ENCODE measurements at regions not wholly inside any gene's neighbourhood (a gene's known extent, or its start where the extent isn't known, plus 50 kb on each side); places are given as distances from the start of the nearest gene placed in this dataset.

GRCh38 chr6:21807299-21808044, 213.9 kb downstream of the SOX4 start:
- Mint-ChIP-seq H3K27ac (no peak overlapping the region), H3K27me3 (no peaks in the 10 kb centered on the region), H3K4me3 (no peak overlapping the region), H3K4me1 (no peaks in the 10 kb centered on the region), H3K9me3 (no peaks in the 10 kb centered on the region), H3K36me3 (no peaks in the 10 kb centered on the region)
- DNase-seq (no peak), ATAC-seq (ENCODE audit: low read depth) (no peak)
- POLR2A ChIA-PET, result no interaction called here

DNA sequence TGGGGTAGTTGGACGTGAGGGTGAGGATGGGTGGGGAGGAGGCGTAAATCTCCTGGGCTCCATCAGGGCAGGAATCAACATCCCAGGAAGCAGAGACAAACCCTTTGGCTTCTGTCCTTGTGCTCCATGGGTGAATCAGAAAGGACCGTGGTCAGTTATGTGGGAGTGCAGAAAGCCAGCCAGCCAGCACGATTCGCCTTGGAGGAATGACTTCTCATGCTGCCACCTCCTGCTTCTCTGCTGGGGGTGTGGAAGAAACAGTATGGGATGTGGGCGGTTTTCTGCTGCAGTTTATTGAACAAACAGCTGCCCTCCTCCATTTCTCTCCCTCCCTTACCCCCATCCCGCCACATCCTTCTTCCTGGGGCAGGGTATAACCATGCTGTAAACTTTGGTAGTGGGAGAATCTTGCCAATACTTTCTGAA, 214.5 kb downstream of the SOX4 start:
- POLR2A ChIA-PET, result no interaction called here
- H3K27me3 Mint-ChIP-seq, result no peaks in the 10 kb centered on the region
- no peak for DNase-seq
- no peaks in the 10 kb centered on the region for H3K36me3 Mint-ChIP-seq
- H3K27ac Mint-ChIP-seq, result no peak overlapping the region
- no peaks in the 10 kb centered on the region for H3K9me3 Mint-ChIP-seq
- ATAC-seq (ENCODE audit: low read depth), result no peak
- H3K4me3 Mint-ChIP-seq, result no peak overlapping the region
- no peaks in the 10 kb centered on the region for H3K4me1 Mint-ChIP-seq

GRCh38 chr6:21808551-21809242, 215.1 kb downstream of the SOX4 start:
- Mint-ChIP-seq H3K4me3 (no peak overlapping the region), H3K27ac (no peak overlapping the region), H3K36me3 (no peaks in the 10 kb centered on the region), H3K9me3 (no peaks in the 10 kb centered on the region), H3K4me1 (no peaks in the 10 kb centered on the region), H3K27me3 (no peaks in the 10 kb centered on the region)
- POLR2A ChIA-PET, result no interaction called here
- DNase-seq, result no peak
- ATAC-seq (ENCODE audit: low read depth), result no peak

DNA sequence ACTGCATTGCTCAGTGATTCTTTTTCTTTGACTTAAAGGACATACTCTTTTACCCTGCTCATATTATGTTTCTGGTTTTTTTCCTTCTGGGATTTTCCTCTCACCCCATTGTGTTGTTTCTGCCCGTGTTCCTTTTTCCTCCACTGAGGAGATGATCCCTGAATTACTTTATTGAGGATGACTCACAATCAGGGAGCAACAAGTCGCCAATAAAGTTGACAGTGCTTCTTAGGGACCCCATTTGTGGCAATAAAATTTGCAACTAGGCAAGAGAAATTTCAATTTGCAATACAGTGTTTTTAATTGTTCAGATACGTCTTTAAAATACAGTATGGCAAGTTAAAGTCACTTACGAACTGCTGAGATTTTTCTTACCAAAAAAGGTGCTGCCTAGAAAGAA, 217.9 kb downstream of the SOX4 start:
- DNase-seq (no peak), ATAC-seq (ENCODE audit: low read depth) (no peak)
- no peaks in the 10 kb centered on the region for H3K36me3 Mint-ChIP-seq
- no peaks in the 10 kb centered on the region for H3K27me3 Mint-ChIP-seq
- no peak overlapping the region for H3K27ac Mint-ChIP-seq
- H3K4me1 Mint-ChIP-seq, result no peaks in the 10 kb centered on the region
- POLR2A ChIA-PET, result no interaction called here
- H3K4me3 Mint-ChIP-seq, result no peak overlapping the region
- H3K9me3 Mint-ChIP-seq, result no peaks in the 10 kb centered on the region

DNA sequence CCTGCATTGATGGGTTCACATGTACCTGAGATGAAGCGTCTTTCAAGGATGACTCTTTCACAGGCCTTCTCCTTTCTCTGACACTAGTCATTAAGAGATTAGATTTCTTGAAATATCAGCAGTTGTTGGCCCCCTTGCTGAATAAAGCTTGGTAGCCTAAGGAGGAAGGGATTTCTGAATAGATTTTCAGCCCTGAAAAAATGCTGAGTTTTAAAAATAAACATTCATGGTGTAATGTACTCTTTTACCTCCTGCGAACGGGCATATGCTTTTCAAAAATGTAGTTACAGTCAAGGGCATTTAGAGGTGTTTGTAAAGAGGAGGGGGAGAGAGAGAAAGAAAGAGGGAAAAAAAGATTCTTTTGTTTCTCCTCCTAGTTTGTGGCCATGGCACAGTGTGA, 222.7 kb downstream of the SOX4 start:
- peaks cover 3% of the 10 kb centered on the region for H3K27me3 Mint-ChIP-seq
- H3K4me3 Mint-ChIP-seq, result no peak overlapping the region
- no peaks in the 10 kb centered on the region for H3K36me3 Mint-ChIP-seq
- ATAC-seq (ENCODE audit: low read depth) (no peak), DNase-seq (no peak)
- no peak overlapping the region for H3K27ac Mint-ChIP-seq
- POLR2A ChIA-PET, result no interaction called here
- no peaks in the 10 kb centered on the region for H3K4me1 Mint-ChIP-seq
- H3K9me3 Mint-ChIP-seq, result no peaks in the 10 kb centered on the region

DNA sequence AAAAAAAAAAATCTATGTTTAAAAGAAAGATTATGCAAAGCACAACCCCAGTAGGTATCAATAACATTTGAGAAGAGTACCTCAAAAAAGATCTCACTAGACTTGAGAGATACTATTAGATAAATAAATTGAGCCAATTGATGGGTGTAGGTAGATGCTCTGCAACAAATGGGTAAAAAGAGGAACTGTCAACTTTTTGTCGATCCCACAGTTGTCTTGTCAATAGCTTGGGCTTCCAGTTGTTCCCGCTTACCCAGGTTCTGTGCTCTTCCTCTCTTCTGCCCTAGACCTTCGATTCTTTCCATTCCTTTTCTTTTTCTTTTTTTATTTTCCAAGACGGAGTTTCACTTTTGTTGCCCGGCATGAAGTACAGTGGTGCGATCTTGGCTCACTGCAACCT, 226.9 kb downstream of the SOX4 start:
- Mint-ChIP-seq H3K9me3 (no peaks in the 10 kb centered on the region), H3K36me3 (no peaks in the 10 kb centered on the region), H3K27ac (no peak overlapping the region), H3K27me3 (peaks cover 3% of the 10 kb centered on the region), H3K4me3 (no peak overlapping the region), H3K4me1 (no peaks in the 10 kb centered on the region)
- ATAC-seq (ENCODE audit: low read depth), result no peak
- POLR2A ChIA-PET, result no interaction called here
- no peak for DNase-seq

DNA sequence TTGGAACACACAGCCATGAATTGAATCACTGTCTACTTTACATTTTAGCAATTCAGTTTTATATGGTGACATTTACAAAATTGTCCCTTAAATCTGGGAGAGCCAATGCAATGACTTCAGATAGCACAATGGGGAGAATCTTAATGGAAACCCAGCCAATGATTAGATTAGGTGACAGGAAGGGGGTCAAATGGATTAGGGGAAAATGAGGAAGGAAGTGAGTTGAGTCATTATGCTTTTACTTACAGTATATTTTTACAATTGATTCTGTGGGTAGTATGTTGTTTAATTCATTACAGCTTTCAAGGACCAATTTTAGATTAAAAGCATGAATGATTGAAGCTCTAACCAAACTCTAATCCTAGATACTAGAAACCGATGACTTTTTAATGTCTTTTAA, 229.8 kb downstream of the SOX4 start:
- Mint-ChIP-seq H3K27ac (no peak overlapping the region), H3K27me3 (peaks cover under 1% of the 10 kb centered on the region), H3K4me3 (no peak overlapping the region), H3K4me1 (no peaks in the 10 kb centered on the region), H3K9me3 (no peaks in the 10 kb centered on the region), H3K36me3 (no peaks in the 10 kb centered on the region)
- DNase-seq (no peak), ATAC-seq (ENCODE audit: low read depth) (no peak)
- POLR2A ChIA-PET, result no interaction called here

DNA sequence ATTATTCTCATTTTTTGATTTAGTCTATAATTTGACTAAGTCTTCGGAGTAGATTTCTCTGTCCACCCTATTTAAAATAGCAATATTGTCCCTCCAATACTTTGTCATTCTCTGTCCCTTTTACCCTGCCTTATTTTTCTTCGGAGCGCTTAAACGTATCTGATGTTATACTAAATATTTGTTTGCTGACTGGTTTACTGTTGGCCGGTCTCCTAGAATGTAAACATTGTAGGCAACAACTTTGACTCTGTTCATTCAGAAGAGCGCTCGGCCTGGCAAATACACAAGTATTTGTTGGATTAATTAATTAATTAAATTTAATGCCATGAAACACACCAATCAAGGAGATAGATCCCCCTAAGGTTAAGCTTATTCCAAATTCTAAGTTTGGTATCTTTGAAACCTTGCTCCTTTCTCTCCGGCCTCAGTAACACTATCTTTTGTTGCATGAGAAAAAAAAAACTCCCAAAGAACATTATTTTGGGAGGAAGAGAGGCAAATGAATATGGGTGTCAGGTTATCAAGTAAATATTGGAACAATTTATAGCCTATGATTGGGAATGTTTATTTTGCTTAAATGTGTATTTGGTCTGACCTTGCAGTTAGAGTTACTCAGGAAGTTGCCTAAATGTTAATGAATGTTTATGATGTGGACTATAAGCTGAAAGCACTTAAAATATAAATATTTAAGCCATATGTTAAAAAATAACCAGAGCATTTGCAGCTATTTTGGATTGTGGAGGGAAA, 231.1 kb downstream of the SOX4 start:
- Mint-ChIP-seq H3K27ac (no peak overlapping the region), H3K27me3 (peaks cover 5% of the 10 kb centered on the region), H3K4me3 (no peak overlapping the region), H3K9me3 (no peaks in the 10 kb centered on the region), H3K36me3 (no peaks in the 10 kb centered on the region), H3K4me1 (no peaks in the 10 kb centered on the region)
- POLR2A ChIA-PET, result no interaction called here
- no peak for DNase-seq
- no peak for ATAC-seq (ENCODE audit: low read depth)

- Mint-ChIP-seq H3K4me3 (no peak overlapping the region), H3K27me3 (peaks cover 5% of the 10 kb centered on the region), H3K36me3 (no peaks in the 10 kb centered on the region), H3K4me1 (no peaks in the 10 kb centered on the region), H3K27ac (no peak overlapping the region), H3K9me3 (no peaks in the 10 kb centered on the region)
- no peak for DNase-seq
- ATAC-seq (ENCODE audit: low read depth), result no peak
- POLR2A ChIA-PET, result no interaction called here
Measured at GRCh38 chr6:21826023-21826422, 232.5 kb downstream of the SOX4 start.

DNA sequence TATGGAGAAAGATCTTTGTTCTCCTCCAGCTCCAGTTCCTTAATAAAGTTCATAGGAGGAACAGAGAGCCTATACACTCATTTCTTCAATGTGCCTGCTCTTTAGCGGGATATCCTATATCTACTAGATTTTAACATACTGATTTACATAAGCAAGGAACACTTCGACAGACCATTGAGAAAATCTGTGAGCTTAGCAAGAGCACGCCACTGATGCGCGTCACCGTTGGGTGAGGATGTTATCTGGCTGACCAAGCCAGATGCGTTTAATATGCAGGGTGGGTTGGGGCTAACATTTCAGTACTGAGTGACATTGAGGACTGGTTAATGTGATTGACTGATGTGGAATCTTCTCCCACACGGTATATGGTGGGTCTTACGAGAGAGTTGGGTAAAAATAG, 233.4 kb downstream of the SOX4 start:
- Mint-ChIP-seq H3K27ac (no peak overlapping the region), H3K36me3 (no peaks in the 10 kb centered on the region), H3K4me1 (no peaks in the 10 kb centered on the region), H3K4me3 (no peak overlapping the region), H3K27me3 (peaks cover 5% of the 10 kb centered on the region), H3K9me3 (no peaks in the 10 kb centered on the region)
- POLR2A ChIA-PET, result no interaction called here
- no peak for DNase-seq
- no peak for ATAC-seq (ENCODE audit: low read depth)

DNA sequence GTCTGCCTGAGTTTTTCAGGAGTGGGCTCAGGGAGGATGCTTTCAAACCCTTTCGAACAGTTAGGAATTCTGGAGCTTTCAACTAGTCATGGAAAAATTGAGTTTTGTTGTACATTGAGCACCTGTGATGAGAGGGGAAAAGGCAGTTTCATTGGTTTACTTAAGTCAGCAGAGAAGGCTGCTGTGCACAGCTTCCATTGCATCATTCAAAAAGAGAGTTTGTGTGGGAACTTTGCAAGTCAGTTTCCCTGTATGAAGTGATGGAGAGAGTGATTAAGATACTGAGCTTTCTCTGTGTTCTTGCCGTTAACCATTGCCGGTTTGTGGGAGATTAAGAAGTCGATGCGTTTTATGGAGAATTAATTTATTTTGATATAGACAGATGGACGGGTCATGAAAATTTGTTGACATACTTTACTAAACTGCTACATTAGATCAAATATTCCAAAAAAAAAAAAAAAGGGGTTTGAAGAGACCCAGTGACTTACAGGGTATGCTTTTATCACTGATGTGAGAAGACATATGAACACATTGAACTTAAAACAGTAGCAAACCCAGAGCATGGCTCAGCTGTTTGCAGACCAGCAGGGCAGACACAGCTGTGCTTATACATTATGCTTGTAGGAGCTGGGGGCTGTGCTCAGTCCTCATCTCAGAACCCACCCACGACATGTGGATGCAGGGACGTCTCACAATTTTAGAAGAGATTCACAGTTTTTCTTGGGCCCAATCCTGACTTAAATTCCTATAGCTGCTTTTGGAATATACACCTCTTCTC, 234.1 kb downstream of the SOX4 start:
- Mint-ChIP-seq H3K4me1 (peaks cover 2% of the 10 kb centered on the region), H3K9me3 (no peaks in the 10 kb centered on the region), H3K27me3 (peaks cover 5% of the 10 kb centered on the region), H3K27ac (no peak overlapping the region), H3K36me3 (no peaks in the 10 kb centered on the region), H3K4me3 (no peak overlapping the region)
- POLR2A ChIA-PET, result no interaction called here
- no peak for DNase-seq
- no peak for ATAC-seq (ENCODE audit: low read depth)

DNA sequence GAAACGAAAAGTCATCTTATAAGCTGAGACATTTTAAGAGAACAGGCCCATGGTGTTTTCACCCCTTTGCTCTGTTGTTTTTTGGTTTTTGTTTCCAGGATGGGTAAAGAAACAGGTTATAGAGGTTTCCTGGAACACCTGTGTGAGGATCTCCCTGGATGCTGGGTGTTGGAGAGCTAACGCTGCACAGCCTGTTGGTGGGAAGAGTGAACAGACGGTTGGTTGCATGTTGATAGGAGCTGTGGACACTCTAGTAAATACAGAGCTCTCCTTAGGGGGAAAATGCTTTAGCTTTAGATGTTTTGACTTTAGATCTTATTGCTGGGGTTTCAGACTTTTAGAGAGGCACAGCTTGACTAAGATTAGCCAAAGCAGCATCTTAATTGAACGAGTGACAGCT, 235.2 kb downstream of the SOX4 start:
- Mint-ChIP-seq H3K36me3 (no peaks in the 10 kb centered on the region), H3K4me3 (no peak overlapping the region), H3K4me1 (peaks cover 2% of the 10 kb centered on the region), H3K27me3 (peaks cover 5% of the 10 kb centered on the region), H3K27ac (no peak overlapping the region), H3K9me3 (peaks cover 4% of the 10 kb centered on the region)
- ATAC-seq (ENCODE audit: low read depth) (no peak), DNase-seq (no peak)
- POLR2A ChIA-PET, result no interaction called here

GRCh38 chr6:21829126-21829525, 235.6 kb downstream of the SOX4 start:
- no peaks in the 10 kb centered on the region for H3K36me3 Mint-ChIP-seq
- H3K27ac Mint-ChIP-seq, result no peak overlapping the region
- peaks cover 4% of the 10 kb centered on the region for H3K9me3 Mint-ChIP-seq
- no peak overlapping the region for H3K4me3 Mint-ChIP-seq
- DNase-seq (no peak), ATAC-seq (ENCODE audit: low read depth) (no peak)
- peaks cover 2% of the 10 kb centered on the region for H3K4me1 Mint-ChIP-seq
- POLR2A ChIA-PET, result no interaction called here
- peaks cover 5% of the 10 kb centered on the region for H3K27me3 Mint-ChIP-seq

Data from activated naive CD8-positive, alpha-beta T cell treated with anti-CD3 and anti-CD28 coated beads, Interleukin-2, amount 10 ng/mL, durations not matched to agents 7 days and 5 days (primary cell).